OCI-LY7 (cell line): ENCODE measurements at regions not wholly inside any gene's neighbourhood (a gene's known extent, or its start where the extent isn't known, plus 50 kb on each side); places are given as distances from the start of the nearest gene placed in this dataset.

Source experiments
- CTCF ChIP-seq: fragments of 200-600 bp; sonication (generic); conservative IDR thresholded peaks from 2 replicates; pipeline ENCODE4 v1.5.1; 2014; ENCODE audit warnings: mild to moderate bottlenecking, antibody characterized with exemption, low read length, moderate library complexity, mixed read lengths
- EZH2phosphoT487 ChIP-seq: fragments of 200-600 bp; sonication (generic); IDR thresholded peaks from 2 replicates; pipeline ENCODE4 v1.6.1; 2018; ENCODE audit warnings: low read depth, borderline replicate concordance, mild to moderate bottlenecking, mixed run types, antibody characterized with exemption, low read length, moderate library complexity, mixed read lengths

GRCh38 chr7:69450456-69450855 lies 147.8 kb upstream of the AUTS2 start:
- TF ChIP-seq CTCF (no peak), EZH2phosphoT487 (no peak)
